DMS114 treated with DMSO at 0.1 percent for 48 hours (cell line): ENCODE measurements at regions not wholly inside any gene's neighbourhood (a gene's known extent, or its start where the extent isn't known, plus 50 kb on each side); places are given as distances from the start of the nearest gene placed in this dataset.

Source experiments
- DNase-seq: peaks from one replicate; lab custom pipeline; 2025; ENCODE audit not compliant: unreplicated experiment; lab: John Stamatoyannopoulos, UW

- no peak for DNase-seq
These were observed 986.3 kb downstream of the TFAP2A start for GRCh38 chr6:9428421-9429172.

- DNase-seq = no peak
These were observed 986.8 kb upstream of the SLC35B3 start for GRCh38 chr6:9422138-9422537.

DNA sequence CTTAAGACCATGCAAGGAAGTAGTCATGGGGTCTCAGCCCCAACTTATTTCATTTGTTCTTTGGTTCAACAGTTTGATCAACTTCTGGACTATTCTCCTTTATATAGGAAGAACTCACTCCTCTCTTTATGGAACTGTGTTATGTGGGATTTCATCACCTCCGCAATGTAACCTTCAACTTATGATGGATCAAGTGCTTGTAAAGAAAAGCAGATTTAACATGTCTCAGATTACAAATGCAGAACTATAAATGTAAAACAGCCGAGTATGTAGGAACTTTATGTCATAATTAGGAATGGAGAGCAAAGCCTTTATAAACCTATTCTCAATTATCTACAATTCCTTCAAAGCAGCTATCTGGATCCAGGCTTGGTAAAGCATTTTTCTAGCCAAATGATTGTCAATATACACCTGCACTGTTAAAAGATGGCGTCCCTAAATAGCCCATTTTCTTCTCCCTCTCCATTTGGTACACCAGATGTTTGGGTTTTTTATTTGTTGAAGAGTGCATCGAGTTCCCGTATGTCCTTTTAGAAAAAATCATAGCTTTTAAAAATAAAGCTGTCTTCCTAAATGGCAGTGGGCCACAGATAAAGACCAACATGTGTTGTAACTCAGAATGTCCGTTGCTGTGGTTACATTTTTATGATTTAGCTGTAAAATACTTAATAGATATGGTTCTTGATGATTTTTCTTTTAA lies 985.1 kb upstream of the SLC35B3 start:
- no peak for DNase-seq

DNA sequence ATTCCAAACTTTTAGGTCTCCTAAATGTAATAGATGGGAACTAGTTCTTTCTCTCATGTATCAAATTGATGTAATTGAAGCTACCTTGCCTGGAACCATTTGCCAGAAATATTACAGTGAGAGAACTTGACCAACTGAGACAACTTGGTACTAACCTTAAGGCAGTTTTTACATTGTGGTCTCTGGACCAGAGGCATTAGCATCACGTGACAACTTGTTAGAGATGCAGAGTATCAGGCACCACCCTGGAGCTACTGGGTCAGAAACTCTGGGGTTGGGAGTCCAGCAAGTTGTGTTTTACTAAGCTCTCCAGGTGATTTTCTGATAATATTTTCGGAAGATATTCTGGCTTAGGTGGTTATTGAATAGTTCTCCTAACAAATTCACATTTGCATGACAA lies 982.1 kb upstream of the SLC35B3 start:
- DNase-seq = no peak

DNA sequence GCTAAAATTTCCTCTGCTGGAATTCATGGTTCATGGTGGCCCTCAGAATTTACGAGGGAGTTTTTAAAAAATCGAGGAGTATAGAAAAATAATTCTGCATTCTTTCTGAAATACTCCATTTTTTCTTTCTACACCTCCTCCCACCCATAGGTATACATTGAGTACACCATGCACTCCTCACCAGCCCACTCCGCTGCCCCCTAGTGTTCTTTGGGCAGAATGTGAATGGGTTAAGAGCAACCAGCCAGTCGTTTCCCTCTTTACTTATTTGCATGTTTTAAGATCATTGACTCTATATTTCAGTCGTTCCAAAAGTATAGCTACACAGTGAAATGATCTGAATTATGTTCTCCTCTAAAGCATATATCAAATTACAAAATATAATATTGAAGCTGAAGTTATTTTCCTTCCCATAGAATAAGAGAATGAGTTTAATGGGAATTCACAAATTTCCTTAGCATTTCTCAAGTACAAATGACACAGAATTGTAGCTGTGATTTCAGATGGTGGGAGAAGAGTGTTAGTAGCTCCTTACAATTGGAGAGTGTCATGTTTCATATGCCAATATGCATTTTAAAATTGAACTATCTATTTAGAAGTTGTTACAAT lies 977.7 kb upstream of the SLC35B3 start:
- peak; percentile 34 for DNase-seq

- DNase-seq = no peak
These were observed 973.8 kb upstream of the SLC35B3 start for GRCh38 chr6:9409126-9409525.

DNA sequence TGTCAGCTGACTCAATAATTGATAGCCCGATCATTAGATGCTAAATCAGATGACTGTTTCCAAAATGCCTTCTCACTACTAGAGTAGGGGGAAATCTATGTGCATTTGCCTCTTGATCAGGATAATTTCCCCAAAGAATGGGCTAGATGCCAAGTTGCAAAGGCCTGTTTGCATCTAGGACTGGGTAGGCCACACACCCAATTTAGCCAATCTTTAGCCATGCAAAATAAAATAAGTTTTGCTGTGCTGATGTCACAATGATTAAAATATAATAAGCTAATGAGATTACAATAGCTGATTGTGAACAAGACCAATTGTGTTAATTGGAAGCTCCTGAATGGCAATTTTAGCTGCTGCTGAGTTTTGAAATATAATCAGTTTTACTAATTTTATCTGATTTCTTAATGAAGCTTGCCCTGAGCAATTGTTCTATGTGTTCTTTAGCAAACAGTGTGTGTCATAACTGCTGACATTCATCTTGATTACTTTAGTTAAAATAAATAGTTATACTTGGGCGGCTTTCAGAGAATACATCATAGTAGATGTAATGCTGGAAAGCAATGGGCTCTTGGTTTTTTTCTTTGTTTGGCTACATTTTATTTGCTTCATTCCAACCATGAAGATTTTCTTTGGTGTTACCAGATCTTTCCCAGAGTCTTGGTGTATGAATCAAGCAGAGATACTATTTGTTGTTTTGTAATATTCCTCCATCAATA lies 973.2 kb upstream of the SLC35B3 start:
- DNase-seq = no peak

DNA sequence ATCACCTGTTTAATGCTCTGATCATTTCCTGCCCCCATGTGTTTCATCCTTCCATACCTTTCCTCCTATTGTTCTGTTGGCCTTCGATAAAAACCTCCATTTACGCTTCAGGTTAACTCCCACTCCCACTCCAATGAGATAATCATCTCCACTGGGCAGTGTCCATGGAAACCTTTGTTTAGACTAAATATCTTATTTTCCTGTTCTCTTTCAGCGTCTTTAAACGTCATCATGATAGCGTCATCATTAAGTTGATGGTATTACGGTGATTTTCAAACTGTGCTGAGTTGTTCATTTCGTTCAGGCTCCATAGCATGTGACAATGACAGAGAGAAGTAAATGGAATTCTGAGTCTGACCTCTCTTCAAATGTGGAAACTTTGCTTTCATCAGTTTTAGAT lies 970.5 kb upstream of the SLC35B3 start:
- no peak for DNase-seq

DNA sequence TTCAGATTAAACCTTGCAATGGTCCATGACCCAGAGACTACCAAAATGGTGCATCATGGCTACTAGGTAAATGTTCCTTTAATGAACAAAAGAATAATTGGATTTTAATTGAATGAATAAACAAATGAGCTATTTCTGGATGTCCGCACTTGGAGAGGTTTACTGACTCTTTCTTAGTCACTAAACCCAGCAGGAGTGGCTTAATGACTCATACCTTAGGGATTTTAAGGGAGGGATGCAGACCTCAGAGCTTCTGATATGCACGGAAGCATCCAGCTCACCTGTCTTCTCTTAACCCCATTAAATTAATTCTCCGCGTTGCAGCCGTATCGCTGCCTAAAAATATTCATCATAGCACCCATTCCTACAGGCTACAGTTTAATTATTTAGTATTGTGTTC lies 970.0 kb upstream of the SLC35B3 start:
- DNase-seq = no peak

GRCh38 chr6:9404351-9405146 lies 969.2 kb upstream of the SLC35B3 start:
- no peak for DNase-seq

- no peak for DNase-seq
These were observed 968.4 kb upstream of the SLC35B3 start for GRCh38 chr6:9403736-9404135.

DNA sequence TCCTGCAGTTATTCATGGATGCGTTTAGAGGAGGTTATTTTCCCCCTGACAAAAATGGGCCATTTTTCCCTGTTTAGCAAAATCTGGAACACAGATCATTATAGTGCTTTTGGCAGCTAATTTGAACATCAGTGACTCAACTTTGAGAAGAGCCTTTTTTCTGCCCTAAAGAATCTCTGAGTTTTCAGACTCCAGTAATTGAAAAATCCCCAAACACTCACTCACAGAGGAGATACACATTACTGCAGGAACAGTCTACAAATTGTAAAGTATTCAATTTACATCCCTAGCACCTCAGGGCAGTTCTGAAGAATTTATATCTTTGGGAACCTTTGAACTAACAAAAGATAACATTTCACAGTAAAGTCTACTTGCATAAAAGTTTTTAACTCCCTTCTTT lies 966.6 kb upstream of the SLC35B3 start:
- no peak for DNase-seq

GRCh38 chr6:9399916-9400315 lies 964.6 kb upstream of the SLC35B3 start:
- DNase-seq = no peak

DNA sequence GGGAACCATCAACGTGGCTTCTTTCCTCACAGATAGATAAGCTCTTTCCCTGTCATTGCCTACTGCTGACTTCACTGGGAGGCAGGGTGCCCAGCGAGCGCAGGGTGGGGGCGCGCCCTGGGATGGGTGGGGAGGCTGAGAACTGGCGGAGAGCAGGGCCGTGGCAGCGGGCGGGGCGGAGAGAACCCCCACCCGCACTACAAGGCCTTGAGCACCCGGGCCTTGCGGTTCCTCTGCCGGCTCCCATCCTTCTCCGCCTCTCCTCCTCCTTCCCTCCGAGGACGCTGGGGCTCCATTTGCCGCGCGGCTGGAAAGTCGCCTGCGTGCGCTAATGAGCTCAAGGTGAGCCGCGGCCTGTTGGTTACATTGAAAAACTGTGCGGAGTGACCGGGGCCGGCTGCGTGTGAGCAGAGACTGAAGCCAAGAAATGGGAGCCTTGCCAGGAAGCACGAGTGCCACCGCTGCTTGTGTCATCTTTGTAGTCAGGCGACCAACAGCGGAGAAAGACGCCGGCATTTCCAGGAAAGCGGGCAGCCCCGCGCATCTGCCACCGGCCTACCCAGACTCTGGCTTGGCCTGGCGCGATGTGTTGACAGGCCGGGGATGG lies 963.5 kb upstream of the SLC35B3 start:
- no peak for DNase-seq

DNA sequence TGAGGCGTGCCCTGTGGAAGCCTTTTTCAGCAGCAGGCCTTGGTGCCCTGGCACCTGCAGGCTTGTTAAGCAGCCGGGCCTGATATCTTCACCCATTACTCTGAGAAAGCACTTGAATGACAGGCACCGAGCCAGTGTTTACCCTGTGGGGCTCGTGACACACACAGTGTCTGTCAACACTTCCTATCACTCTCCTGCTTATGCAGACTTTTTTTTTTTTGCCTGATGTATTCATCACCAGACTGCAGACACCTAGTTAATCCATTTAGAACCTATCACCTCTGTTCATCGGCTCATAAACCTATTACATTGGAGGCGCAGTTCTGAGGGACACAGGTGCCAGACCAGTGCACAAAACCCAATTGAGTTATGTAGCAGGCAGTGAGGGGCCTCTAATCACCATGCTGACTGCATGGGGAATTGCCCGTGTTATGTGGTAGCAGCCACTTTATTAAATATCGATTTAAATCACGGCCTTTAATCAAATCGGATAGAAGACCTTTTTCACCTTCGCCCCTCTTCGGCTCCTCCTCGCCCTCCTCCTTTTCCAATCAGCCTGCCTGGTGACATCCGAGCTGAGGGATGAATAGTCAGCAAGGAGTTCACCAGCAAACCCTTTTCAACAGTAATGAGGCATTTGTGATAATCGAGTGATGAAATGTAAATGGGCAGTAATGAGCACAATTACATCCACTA lies 962.9 kb upstream of the SLC35B3 start:
- no peak for DNase-seq

DNA sequence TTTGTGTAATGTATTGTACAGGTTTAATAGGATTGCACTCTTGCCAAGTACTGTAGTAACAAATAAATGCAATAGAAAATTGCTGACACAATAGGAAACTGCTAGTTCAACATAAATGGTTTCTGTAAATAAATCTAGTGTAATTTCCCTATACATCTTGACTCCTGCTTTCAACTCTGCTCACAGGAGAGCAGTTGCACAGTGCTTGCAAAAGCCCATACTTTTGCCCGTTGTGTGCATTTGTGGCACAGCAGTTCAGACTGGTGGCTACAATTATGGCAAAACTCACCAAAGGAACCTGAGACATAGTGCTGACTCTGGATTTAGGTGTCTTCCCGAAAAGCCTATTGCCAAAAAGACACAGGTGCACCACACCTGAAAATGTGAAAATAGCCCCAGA lies 953.3 kb upstream of the SLC35B3 start:
- DNase-seq = no peak

GRCh38 chr6:9380568-9380967 lies 945.2 kb upstream of the SLC35B3 start:
- DNase-seq = no peak

DNA sequence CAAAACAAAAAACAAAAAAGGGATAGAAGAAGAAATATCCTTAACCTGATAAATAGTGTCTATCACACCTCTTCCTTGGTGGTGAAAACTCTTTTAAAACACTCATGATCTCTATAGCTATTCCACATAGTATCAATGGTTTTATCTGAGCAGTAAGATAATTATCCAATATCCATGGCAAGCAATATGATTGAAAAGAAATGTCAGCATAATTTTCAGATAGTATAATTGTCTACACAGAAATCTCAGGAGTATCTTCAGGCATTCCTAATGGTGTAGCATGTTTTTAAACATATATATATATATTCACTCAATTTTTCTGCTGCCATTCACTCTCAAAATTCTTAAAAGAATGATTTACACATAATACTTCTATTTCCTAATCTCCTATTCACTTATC lies 938.0 kb upstream of the SLC35B3 start:
- DNase-seq = no peak

- no peak for DNase-seq
These were observed 935.1 kb upstream of the SLC35B3 start for GRCh38 chr6:9370480-9370879.

DNA sequence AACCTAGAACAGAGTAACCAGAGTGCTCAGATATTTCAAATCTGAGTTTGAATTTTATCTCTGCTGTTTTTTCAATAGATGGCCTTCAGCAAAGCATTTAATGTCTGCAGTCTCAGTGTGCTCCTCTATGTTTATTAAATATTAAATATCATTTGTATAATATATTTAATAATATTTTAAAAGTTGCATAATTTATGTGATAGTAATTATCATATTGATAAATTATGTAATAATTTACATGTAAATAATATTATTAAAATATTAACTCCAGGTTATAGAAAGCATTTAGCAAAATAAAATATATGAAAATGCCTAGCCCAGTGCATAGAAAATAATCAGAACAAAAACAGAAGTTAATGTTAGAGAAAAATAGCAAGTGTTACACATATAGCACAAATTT lies 930.0 kb upstream of the SLC35B3 start:
- no peak for DNase-seq
